CMK (cell line): ENCODE measurements at regions not wholly inside any gene's neighbourhood (a gene's known extent, or its start where the extent isn't known, plus 50 kb on each side); places are given as distances from the start of the nearest gene placed in this dataset.

Source experiments
- DNase-seq: peaks from one replicate; pipeline ENCODE4 v3.0.0-alpha.2; 2010; ENCODE audit warnings: low read depth

DNA sequence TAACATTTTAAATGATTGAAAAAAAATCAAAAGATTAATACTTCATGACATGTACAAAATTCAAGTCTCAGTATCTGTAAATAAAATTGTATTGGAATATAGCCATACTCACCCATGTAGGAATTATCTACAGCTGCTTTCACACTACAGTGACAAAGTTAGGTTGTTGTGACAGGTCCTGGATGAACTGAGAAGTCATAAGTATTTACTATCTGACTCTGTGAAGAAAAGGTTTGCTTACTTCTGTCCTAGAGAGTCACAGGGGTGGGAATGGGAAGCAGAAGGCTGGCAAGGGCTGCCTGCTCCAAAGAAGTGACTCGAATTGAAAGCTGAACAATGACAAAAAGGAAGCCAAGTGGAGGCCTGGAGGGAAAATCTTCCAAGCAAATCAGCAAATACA lies 155.2 kb downstream of the SLC30A10 start:
- no peak for DNase-seq

DNA sequence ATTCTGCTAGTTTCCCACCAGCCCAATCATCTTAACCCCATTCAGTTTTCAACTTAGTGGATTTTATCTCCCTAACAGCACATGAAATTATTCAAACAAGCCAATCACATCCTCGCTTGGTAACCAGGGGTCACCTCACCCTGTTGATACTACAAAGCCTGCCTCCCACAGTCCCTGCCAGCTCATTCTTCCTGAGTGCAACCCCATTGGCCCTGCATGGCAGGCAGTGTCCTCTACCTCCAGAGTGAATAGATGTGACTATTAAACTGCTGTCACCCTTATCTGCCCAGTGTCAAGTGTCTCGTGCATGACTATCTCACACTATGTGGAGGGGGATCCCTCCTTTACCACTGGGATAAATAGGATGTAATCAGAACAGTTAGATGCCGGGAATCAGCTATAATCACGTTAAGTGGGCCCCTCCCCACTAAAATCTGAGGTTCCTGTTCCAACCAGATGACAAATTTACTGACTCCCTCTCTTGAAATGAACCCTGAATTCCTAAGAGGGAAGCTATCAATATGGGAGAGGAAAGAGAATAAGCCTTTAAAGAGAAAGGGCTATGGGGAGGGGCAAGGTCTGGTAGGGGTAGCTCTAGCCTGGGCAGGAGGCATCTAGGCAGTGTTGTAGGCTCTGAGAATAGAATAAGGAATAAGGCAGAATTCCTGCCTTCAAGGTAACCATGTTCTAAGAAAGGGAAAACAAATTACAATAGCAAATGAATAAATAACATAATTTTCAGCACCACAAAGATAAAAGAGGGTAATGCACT lies 155.9 kb downstream of the SLC30A10 start:
- no peak for DNase-seq

GRCh38 chr1:219771080-219771479 lies 157.3 kb downstream of the SLC30A10 start:
- no peak for DNase-seq

- no peak for DNase-seq
Observed at GRCh38 chr1:219763321-219763720, 150.4 kb upstream of the ZC3H11B start.

- no peak for DNase-seq
Observed at GRCh38 chr1:219761208-219761860, 148.4 kb upstream of the ZC3H11B start.

DNA sequence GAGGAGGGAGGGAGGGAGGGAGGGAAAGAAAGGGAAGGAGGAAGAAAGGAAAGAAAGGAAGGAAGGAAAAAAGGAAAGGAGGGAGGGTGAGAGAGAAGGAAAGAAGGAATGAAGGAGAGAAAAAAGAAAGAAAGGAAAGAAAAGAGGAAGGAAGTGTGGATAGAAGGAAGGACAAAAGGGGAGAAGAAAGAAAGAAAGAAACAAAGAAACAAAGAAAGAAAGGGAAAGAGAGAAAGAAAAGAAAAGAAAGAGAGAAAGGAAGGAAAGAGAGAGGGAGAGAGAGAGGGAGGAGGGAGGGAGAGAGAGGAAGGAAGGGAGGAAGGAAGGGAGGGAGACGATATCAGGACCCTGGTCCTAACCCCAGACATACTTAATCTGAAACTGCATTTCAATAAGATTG lies 146.2 kb upstream of the ZC3H11B start:
- DNase-seq = no peak

DNA sequence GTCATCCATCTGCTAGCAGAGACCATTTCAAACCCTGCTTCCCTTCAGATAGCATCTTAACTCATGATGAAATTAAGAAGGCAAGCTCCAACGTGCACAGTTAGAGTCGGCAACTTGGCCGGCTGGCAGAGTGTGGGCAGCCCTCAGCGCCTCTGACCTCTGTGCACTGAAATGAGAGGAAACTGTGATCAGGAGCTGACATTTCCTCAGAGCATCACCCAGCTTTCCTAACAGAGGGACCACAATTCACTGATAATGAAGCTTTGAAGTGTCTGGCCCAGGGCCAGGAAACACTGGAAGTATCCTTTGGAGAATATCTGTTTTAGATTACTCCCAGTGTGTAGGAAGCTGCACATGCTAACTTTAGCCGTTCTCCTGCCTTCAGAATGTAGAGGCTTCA lies 145.0 kb upstream of the ZC3H11B start:
- no peak for DNase-seq

DNA sequence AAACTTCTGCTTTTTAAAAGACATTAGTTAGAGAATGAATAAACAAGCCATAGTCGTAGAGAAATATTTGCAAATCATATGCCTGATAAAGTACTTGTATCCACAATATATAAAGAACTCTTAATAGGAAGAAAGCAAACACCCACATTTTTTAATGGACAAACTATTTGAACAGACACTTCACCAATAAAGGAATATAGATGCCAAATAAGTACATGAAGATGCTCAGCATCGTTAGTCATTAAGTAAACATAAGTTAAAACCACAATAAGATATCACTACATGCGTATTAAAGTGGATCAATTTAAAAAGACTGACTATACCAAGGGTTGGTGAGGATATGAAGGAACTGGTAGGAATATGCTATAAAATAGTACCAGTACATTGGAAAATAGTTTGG lies 142.3 kb upstream of the ZC3H11B start:
- DNase-seq = no peak

- no peak for DNase-seq
Observed at GRCh38 chr1:219754767-219755166, 141.9 kb upstream of the ZC3H11B start.

GRCh38 chr1:219753914-219754313 lies 141.0 kb upstream of the ZC3H11B start:
- DNase-seq = no peak

GRCh38 chr1:219752645-219753044 lies 139.7 kb upstream of the ZC3H11B start:
- DNase-seq = no peak

DNA sequence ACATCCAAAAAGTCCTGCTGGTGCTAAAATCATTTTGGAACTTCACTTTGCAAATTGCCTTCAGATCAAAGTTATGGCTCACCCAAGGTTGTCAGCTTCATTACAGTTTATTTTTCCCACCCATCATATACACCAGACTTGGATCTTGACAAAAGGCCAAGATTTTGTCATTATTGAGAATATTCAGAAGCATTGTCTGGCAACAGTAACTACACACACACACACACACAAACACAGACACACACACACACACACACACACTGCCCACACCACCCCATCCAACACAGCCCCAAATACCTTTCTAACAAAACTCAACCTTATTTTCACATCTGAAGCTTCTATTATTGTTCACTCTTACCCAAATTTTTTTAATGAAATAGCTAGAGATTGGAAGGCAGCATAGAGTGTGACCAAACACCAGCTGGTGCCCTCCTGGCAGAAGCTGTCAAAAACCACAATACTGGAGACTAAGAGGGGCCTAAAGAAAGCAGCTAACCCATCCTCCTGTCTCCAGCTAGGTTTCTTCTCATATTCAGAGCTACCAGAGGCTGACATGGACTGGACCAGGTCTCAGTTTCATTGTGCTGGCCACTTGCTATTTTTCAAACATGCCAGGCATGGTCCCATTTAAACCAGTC lies 139.1 kb upstream of the ZC3H11B start:
- DNase-seq = no peak

- no peak for DNase-seq
Observed at GRCh38 chr1:219749370-219749769, 136.5 kb upstream of the ZC3H11B start.

DNA sequence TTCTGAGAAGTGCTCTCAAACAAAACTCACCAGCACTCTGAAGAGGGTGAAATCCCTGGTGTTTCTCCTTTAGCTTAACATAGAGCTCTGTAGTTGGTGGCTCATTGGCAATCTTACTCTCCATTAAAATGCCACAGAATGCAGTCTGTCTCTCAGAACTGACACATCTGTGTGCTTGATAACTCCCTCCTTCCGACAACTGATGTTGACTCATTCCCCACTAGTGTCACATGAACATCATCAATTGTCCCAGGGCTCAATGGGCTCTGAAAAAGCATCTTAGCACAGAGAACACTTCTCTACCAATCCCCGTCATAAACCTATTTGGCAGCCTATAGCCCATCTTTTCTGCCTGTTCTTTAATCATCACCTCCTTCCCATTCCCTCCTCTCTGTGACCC lies 133.2 kb upstream of the ZC3H11B start:
- DNase-seq = no peak

DNA sequence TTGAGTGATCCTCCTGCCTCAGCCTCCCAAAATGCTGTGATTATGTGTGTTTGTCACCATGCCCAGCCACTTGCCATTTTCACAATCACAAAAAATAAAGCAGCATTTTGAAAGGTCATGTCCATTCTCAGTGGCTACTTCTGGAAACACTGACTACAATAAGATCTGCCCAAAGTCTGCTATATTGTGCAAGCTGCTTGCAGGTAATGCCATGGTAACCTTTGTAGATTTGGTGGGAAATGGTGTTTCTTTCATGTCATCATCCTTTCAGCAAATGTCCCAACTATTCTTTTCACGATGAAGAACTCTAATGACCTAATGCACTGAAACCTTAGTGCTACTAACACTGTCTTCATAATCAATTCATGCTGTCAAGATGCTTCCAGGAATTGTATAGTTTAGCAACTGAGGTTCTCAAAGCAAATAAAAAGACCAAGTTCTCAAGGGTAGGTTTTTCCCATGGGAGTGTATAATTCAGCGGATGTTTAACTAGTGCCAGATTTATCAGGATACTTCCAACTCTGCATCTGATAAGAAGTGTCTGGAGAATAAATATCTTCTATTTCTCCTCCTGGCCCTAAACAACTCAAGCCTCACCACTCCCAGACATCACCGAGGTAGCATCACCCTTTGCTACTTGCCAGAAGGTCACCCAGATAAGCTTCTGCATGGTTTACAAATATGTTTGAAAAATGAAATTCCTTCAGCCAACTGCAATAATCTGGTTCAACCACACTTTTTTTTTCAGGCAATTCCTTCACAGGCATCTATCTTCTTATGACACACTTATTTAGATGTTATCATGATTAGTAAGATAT lies 132.0 kb upstream of the ZC3H11B start:
- peak; percentile 20 for DNase-seq

GRCh38 chr1:219741011-219741970 lies 128.4 kb upstream of the ZC3H11B start:
- no peak for DNase-seq

DNA sequence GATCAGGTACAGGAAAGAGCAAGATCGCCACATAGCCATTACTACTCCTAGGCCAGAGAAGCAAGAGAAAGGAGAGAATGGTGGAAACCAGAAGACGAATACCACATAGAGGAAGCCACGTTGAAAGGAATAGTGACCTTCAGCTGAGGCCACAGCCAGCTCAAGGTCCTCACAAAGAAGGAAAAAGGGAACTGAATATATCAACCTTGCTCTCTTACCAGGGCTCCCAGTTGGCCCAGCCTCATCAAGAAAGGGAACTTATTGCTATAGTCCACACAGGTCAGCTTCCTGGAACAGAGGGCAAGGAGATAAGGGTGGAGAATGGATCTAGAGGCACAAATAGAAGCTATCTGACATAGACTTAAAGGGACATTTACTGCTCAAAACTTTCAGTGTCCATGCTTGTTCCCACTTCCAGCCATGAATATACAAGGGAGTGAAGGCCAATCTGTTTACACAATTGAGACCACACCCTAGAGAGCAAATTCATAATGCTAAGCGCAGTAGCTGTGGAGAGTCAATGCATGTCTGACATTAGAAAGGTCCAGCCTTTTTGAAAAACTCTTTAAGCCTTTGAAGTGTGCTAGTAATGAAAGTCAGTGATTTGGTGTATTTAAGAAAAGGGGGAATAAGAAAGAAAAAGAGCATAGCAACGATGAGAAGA lies 120.7 kb upstream of the ZC3H11B start:
- no peak for DNase-seq

GRCh38 chr1:219732814-219733491 lies 120.0 kb upstream of the ZC3H11B start:
- no peak for DNase-seq

GRCh38 chr1:219731771-219732170 lies 118.9 kb upstream of the ZC3H11B start:
- DNase-seq = no peak
